ENCODE measurements at regions not wholly inside any gene's neighbourhood (a gene's known extent, or its start where the extent isn't known, plus 50 kb on each side); places are given as distances from the start of the nearest gene placed in this dataset.
"Not testable (repeated sequence)": the region's sequence is repeated elsewhere in the genome, so short reads cannot be mapped to it uniquely, and the experiment has no call there.

DNA sequence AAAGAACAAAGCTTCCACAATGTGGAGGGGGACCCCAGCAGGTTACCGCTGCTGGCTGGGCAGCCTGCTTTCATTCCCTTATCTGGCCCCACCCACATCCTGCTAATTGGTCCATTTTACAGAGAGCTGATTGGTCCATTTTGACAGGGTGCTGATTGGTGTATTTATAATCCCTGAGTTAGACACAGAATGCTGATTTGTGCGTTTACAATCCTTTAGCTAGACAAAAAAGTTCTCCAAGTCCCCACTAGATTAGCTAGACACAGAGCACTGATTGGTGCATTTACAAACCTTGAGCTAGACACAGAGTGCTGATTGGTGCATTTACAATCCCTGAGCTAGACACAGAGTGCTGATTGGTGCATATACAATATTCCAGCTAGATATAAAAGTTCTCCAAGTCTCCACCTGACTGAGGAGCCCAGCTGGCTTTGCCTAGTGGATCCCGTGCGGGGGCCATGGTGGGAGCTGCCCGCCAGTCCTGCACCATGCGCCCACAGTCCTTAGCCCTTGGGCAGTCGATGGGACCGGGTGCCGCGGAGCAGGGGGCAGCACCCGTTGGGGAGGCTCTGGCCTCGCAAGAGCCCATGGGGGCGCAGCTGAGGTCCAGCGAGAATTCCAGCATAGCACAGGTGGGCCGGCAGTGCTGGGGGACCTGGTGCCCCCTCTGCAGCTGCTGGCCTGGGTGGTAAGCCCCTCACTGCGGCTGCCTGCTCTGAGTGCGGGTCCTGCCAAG, 88.8 kb upstream of the MYLIP start:
- not testable (repeated sequence) for DNase-seq

DNA sequence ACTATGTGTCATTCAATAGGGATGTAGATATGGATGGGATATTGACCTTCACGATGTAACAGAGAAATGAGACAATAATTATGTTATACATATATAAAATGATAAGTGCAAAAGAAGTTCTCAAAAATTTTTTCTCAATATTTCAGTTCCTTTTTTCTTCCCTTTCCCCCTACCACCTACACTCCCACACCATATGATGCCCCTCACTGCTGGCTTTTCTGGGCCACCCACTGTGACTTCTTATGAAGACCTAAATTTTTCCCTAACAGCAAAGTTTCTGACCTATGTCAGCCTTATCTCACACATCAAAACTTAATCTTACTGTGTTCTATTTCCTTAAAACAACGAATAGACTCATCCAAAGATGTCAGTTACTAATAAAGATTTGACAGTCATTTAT, 89.9 kb upstream of the MYLIP start:
- DNase-seq: no peak

- no peak for DNase-seq
Measured at GRCh38 chr6:16035488-16036080, 93.3 kb upstream of the MYLIP start.

GRCh38 chr6:16033214-16033613, 95.7 kb upstream of the MYLIP start:
- no peak for DNase-seq

DNA sequence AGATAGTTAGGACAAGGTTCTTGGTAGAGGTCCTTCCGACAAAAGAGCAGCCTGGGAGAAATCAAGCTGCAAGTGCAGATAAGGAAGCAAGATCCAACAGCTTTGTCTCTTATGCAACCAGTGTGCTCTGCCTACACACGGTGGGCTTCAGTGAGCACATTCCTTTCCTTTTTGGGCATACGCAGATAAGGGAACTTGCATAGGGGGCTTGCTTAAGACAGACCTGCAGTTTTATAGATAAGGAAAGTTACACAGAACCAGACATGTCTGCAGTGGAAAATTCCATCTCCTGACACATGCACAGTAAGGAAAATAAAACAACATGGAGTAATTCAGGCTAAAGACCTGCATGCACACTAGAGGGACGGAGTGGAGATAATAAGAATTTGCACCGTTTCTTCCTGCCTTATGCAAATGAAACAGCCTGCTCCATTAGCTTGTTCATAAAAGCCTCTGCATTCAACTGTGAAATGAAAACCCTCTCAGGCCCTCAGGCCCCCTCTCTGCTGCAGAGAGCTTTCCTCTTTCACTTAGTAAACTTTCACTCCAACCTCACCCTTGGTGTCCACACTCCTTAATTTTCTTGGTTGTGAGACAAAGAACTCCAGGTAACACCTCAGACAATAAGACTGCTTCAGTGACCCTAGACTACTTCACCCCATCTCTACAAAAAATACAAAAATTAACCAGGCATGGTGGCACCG, 97.5 kb upstream of the MYLIP start:
- DNase-seq: no peak

GRCh38 chr6:16028966-16029365, 99.9 kb upstream of the MYLIP start:
- DNase-seq: no peak

GRCh38 chr6:16020259-16020658, 108.6 kb upstream of the MYLIP start:
- DNase-seq: no peak

DNA sequence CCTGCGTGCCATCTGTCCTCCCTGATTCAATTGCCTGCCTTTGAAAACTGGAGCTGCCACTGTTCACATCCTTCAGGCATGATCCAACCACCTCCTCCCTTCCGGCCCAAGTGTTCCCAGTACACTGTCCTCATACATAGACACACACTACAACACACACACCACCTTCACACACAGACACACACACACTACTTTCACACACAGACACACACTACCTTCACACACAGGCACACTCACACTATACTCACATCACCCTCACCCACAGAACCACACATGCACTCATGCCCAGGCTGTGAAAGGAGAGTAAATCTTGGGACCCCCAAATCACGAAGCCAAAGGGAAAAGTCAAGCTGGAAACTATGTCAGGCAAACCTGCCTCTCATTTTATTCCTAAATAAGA, 109.4 kb upstream of the MYLIP start:
- DNase-seq: no peak

DNA sequence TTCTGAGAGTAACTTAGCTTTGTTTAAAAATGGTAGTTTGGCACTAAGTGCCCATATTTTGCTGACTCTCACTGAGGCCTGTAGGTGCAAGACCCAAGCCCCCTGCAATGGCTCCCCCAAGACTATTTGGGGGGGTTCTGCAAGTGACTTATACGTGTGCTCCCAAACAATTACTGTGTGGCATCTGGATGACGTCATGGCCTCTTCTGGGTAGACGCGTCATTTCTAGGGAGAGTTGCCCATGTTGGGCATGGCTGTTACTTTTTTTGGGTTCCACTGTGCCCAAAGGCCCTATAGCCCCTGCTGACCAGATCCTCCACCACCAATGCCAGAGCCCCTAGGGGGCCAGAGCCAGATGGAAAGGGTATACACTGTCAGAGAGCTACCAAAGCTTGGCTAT, 110.3 kb upstream of the MYLIP start:
- no peak for DNase-seq

- DNase-seq: not testable (repeated sequence)
Measured at GRCh38 chr6:16014325-16014724, 114.6 kb upstream of the MYLIP start.

GRCh38 chr6:16007146-16007545, 121.7 kb upstream of the MYLIP start:
- no peak for DNase-seq

DNA sequence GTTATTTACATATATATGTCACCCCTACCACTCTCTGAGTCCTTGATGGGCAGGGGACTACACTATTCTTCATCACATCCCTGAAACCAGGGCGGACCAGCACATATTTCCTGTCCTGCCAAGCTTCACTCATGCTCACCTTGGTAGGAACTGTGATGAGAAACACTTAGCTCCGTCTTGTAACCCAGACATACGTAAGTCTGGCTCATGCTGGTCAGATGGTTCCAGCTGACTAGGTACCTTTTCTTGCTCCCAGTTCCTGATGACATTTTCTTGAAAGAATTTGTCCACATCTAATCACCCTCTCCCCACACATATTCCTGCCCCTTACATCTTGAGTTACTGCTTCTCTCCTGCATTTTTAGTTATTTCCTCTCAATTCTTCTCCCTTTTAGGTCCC, 122.2 kb upstream of the MYLIP start:
- DNase-seq: no peak

DNA sequence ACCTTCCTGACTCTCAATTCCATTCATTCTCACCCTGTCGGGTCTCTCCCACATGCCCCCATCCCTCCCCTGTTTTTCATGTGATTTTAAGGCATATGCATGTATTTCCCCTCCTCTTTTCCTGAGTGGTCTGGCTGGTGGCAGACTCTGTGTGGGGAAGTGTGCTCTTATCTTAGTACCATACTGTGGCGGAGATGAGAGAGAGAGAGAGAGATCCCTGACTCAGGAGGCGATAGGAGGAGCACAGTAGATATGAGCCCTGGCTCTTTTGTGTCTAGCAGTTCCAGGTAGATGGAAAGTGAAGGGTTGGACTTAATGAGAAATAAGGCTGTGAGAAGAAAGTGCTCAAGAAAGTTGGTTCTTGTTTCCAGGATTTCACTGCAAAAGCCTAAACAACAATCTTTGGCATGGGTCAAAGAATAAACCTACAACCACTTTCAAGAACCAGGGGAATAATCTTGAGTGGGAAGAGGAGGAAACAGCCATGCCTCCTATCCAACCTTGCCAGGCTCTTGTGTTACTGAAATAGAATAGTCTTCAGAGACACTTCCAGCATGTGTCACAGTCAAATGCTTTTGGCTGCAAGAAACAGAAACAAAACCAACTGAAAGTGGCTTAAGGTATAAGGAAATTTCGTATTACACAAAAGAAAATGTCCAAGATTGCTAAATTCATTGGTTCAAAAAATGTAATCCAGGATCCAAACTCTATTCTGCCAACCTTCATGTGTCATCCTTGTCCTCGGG, 123.8 kb upstream of the MYLIP start:
- no peak for DNase-seq

DNA sequence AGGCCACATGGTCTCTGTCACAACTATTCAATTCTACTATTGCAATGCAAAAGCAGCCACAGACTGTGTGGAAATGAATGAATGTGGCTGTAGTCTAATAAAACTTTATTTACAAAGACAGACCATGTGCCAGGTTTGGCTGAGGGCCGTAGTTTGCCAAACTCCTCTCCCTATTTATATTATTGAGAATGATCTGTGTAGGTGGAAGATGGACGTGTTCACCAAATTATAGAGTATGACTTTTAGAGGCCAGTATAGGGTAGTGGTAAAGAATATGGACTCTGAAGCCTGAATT, 125.7 kb upstream of the MYLIP start:
- no peak for DNase-seq

DNA sequence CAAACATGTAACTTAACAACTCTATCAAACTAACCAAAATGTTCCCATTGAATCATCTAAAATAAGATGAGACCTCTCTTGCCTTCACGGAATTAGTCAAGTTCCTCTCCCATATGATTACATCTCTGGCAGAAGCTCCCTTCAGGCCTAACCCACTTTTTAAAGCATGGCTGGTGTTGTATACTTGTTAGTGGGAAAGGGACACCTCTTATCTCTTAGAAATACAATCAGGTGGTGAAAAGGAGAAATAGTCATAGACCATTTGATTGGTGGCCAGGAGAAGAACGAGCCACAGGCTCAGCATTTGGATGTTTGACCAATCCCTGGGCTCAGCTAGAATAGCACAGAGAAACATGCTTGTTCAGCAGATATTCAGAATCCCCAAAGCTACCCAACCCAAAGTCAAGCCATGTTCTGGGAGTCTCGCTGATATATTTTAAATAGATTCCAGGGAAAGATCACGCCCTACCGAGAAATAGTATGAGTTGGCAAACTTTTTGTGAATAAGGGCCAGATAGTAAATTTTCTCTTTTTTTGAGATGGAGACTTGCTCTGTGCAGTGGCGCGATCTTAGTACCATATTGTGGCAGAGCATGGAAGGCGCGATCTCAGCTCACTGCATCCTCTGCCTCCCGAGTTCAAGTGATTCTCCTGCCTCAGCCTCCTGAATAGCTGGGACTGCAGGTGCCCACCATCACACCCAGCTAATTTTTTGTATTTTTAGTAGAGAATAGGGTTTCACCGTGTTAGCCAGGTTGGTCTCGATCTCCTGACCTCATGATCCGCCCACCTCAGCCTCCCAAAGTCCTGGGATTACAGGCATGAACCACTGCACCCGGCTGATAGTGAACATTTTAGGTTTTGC, 126.3 kb upstream of the MYLIP start:
- no peak for DNase-seq

DNA sequence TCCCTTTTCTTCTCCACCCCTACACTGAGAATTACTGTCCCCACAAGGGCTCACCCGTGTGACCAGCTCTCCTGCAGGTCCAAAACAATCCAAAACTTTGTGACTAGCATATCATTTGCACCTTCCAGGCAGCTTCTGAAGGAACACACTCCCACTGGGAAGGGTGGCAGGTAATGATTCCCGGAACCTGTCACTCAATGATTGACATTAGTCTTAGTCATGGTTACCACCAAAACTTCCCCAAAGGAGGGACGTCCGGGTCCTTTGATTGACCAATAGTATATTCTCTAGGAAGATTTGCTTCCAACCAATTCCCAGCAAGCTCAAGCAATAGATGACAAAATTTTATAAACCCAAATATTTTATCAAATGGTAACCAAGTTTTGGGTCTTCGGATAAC, 127.7 kb upstream of the MYLIP start:
- no peak for DNase-seq

- no peak for DNase-seq
Measured at GRCh38 chr6:15999201-15999600, 129.7 kb upstream of the MYLIP start.

GRCh38 chr6:15997586-15998388, 131.1 kb upstream of the MYLIP start:
- DNase-seq: no peak

- no peak for DNase-seq
Measured at GRCh38 chr6:15996030-15996429, 132.9 kb upstream of the MYLIP start.

DNA sequence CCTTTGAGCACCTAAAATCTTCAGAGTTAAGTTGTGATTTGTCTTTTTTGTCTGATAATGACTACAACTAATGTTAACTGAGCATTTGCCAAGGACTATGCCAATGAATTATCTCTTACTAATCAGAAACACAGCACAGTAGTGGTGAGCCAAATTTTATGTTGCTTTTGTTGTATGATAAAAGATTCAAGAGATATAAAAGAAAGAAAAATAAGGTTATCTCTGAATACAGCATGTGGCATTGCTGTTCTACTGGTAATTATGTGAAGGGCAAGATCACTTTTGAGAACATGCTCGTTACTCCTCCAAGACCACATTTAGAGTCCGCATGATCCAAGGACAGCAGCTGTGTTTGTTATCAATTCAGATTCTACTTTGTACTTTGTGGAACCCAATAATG, 133.4 kb upstream of the MYLIP start:
- no peak for DNase-seq

DNA sequence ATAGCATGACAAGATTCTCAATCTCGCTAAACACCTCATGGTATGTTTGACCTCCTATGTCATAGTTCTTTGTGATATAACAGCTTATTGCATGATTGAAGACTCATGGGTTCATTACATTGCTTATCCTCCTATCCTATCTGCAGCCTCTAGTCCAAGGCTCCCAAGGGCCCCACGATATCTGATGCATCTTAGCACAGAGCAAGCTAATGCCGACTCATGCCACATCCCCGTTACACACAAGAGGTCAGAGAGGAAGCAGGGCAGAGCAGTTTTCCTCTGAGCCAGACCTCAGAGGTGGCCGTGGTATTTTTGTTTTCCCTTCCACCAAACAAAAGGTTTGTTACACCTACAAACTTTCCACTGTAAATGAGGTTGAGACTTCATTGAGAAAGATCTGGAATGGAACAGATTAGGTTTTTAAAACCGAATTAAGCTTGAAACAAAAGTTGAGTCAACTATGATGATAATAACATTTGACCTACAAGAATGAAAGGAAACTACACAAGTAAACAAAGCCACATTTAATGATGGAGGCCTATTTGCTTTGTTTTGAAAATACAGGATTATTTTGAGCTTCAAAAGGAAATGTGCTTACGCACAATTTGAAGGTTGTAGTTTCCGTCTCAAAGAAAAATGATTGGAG, 133.9 kb upstream of the MYLIP start:
- no peak for DNase-seq
